ENCODE measurements at regions not wholly inside any gene's neighbourhood (a gene's known extent, or its start where the extent isn't known, plus 50 kb on each side); places are given as distances from the start of the nearest gene placed in this dataset.
A peak's percentile ranks its signal among the peaks of the same experiment; 100 is the strongest.

- no peak overlapping the region for H3K4me3 Mint-ChIP-seq
- no peak for DNase-seq
- no peak overlapping the region for H3K27ac Mint-ChIP-seq
- no peaks in the 10 kb centered on the region for H3K36me3 Mint-ChIP-seq (ENCODE audit: low read depth)
- no peaks in the 10 kb centered on the region for H3K9me3 Mint-ChIP-seq
- TF ChIP-seq CTCF (IDR thresholded peaks at IDR 0.05): no peak
- peaks cover 6% of the 10 kb centered on the region; the same call in 1 of the 2 replicates for H3K4me1 Mint-ChIP-seq (ENCODE audit: low read depth)
- no peaks in the 10 kb centered on the region; the same call in 1 of the 2 replicates for H3K27me3 Mint-ChIP-seq (ENCODE audit: insufficient read depth)
Measured at GRCh38 chr12:63423839-63424238, 244.5 kb downstream of the DPY19L2 start.

GRCh38 chr12:63420206-63420644 is 248.1 kb downstream of the DPY19L2 start:
- peak; percentile 52 for DNase-seq
- H3K27me3 Mint-ChIP-seq (ENCODE audit: insufficient read depth): peaks cover 4% of the 10 kb centered on the region; the same call in 1 of the 2 replicates
- no peaks in the 10 kb centered on the region for H3K36me3 Mint-ChIP-seq (ENCODE audit: low read depth)
- H3K4me3 Mint-ChIP-seq: no peak overlapping the region
- H3K27ac Mint-ChIP-seq: no peak overlapping the region
- peak; percentile 88 for TF ChIP-seq CTCF (IDR thresholded peaks at IDR 0.05)
- peaks cover 7% of the 10 kb centered on the region; the same call in 1 of the 2 replicates for H3K4me1 Mint-ChIP-seq (ENCODE audit: low read depth)
- H3K9me3 Mint-ChIP-seq: no peaks in the 10 kb centered on the region; the same call in 1 of the 2 replicates

- Mint-ChIP-seq H3K27ac (no peak overlapping the region), H3K27me3 (ENCODE audit: insufficient read depth) (peaks cover 4% of the 10 kb centered on the region; the same call in 1 of the 2 replicates), H3K4me1 (ENCODE audit: low read depth) (peaks cover 7% of the 10 kb centered on the region; the same call in 1 of the 2 replicates), H3K4me3 (no peak overlapping the region), H3K9me3 (peaks cover 5% of the 10 kb centered on the region; the same call in 1 of the 2 replicates), H3K36me3 (ENCODE audit: low read depth) (no peaks in the 10 kb centered on the region)
- no peak for TF ChIP-seq CTCF (IDR thresholded peaks at IDR 0.05)
- DNase-seq: no peak
Measured at GRCh38 chr12:63419154-63419553, 249.1 kb downstream of the DPY19L2 start.

- no peak for TF ChIP-seq CTCF (IDR thresholded peaks at IDR 0.05)
- Mint-ChIP-seq H3K9me3 (peaks cover 5% of the 10 kb centered on the region; the same call in 1 of the 2 replicates), H3K27ac (no peak overlapping the region), H3K36me3 (ENCODE audit: low read depth) (no peaks in the 10 kb centered on the region), H3K4me3 (no peak overlapping the region), H3K4me1 (ENCODE audit: low read depth) (peaks cover 7% of the 10 kb centered on the region; the same call in 1 of the 2 replicates), H3K27me3 (ENCODE audit: insufficient read depth) (peaks cover 4% of the 10 kb centered on the region; the same call in 1 of the 2 replicates)
- no peak for DNase-seq
Measured at GRCh38 chr12:63416788-63417187, 251.5 kb downstream of the DPY19L2 start.

- DNase-seq: no peak
- H3K36me3 Mint-ChIP-seq (ENCODE audit: low read depth): no peaks in the 10 kb centered on the region
- H3K4me3 Mint-ChIP-seq: no peak overlapping the region
- no peak for TF ChIP-seq CTCF (IDR thresholded peaks at IDR 0.05)
- H3K4me1 Mint-ChIP-seq (ENCODE audit: low read depth): peaks cover 7% of the 10 kb centered on the region; the same call in 1 of the 2 replicates
- H3K9me3 Mint-ChIP-seq: peaks cover 5% of the 10 kb centered on the region; the same call in 1 of the 2 replicates
- no peak overlapping the region for H3K27ac Mint-ChIP-seq
- peaks cover 4% of the 10 kb centered on the region; the same call in 1 of the 2 replicates for H3K27me3 Mint-ChIP-seq (ENCODE audit: insufficient read depth)
Measured at GRCh38 chr12:63415357-63415756, 252.9 kb downstream of the DPY19L2 start.
